Stromal cell of bone marrow (primary cell): ENCODE measurements at regions not wholly inside any gene's neighbourhood (a gene's known extent, or its start where the extent isn't known, plus 50 kb on each side); places are given as distances from the start of the nearest gene placed in this dataset.
"Not testable (repeated sequence)": the region's sequence is repeated elsewhere in the genome, so short reads cannot be mapped to it uniquely, and the experiment has no call there.

ENCODE experiments used
- DNase-seq: peaks from one replicate; pipeline ENCODE4 v3.0.0-alpha.2; 2012; ENCODE audit warnings: low read depth

DNA sequence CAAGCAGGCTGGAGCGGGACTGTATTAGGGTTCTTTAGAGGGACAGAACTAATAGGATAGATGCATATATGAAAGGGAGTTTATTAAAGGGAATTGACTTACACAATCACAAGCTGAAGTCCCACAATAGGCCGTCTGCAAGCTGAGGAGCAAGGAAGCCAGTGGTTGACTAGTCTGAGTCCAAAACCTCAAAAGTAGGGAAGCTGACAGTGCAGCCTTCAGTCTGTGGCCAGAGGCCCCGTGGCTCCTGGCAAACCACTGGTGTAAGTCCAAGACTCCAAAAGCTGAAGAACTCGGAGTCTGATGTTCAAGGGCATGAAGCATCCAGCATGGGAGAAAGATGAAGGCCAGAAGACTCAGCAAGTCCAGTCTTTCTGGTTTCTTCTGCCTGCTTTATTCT, 281.8 kb downstream of the QKI start:
- DNase-seq, result not testable (repeated sequence)

DNA sequence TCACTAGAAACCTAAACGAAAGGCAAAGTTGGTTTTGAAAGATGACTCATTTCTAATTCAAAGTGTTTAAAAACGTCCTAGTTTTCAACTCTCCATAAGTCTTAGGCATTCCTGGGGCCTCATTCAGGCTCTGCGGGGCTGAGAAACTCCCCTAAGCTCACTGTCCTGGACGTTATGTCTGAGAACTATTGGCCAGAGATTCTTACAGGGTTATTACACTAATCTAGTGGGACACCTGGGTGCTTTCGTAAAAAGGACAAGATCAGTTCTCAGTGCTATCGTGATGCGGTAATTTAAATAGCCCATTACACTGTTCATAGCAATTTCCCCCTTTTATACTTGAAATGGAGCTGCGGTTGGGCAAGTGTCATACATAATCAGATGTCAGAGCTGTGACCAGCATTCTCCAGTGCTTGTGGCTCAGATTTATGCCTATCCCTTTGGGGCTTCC, 280.9 kb downstream of the QKI start:
- DNase-seq, result no peak

DNA sequence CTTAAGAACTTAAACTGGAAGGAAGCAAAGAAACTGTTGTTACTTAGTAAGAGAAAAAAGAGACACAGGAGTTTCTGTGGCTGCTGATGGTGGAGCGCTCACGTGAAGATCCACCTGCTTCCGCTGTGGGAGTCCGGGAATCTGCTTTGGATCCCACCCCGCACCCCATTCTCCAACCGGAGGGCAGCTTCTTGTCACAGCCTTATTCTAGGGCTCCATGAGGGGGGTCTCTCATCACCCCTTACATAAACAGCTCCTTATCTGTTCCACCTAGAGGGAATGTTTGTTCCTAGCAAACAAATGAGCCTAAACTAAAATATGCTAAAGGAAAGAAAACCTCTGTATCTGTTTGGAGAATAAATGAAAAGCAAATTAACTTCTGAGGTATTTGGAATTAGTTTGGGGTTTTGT, 280.5 kb downstream of the QKI start:
- no peak for DNase-seq

DNA sequence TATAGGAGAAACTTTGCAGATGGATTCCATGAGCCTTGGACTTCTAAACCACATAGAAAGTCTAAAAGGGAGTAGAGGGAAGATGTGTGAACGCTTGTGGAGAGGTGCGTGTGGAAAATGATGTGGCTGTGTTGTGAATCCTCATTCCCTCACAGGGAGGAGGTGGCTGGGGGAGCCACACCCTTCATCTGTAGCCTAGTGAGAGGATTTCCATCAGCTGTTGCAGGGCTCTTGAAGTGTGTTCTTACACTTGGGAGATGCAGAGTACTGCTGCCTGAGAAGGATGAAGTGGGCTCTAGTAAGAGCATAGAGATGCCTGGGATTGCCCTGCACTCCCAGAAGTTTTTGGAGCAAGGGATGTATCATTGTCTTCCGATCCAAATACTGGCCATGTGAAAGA, 279.6 kb downstream of the QKI start:
- DNase-seq, result no peak

DNA sequence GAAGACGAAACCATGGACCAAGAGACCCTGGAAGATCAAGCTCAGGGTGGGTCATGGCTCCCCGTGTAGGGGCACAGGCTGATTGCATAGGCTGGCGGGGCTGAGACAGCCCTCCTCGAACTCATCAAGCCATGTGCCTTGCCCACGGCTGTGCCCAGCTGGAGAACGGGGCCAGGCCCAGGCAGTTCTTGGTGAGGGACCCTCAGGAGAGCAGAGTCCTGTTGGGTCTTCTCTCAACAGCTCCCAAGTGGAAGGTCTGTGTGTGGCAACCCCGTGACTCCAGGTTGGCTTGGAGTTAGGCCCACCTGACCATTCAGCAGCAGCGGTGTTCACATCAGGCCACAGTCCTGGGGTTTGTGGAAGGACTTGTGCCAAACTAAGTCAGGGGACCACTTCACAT, 276.5 kb downstream of the QKI start:
- DNase-seq, result no peak

DNA sequence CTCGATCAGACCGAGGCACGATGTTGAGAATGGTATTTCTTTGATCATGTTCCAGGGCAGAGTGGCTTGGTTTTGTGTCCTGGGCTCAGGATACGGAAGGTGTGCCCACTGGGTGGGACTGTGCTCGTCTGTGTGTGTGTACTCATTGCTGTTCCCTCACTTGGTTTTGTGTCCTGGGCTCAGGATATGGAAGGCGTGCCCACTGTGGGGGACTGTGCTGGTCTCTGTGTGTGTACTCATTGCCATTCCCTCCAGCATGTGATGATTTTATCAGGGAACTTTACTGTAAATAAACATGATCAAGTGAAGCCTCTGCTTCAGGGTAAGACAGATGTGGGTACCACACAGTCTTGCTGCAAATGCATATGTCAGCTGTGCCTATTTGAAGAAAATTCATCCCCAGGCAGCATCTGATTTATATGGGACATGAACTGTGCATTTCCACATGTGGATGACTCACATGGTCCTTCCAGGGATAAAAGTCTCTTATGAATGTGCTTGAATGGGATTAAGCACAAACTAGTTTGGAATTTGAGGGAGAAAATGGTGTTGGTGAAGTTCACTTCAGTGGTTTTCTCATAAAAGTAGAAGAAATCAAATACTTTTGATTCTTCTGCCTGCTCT, 274.3 kb downstream of the QKI start:
- no peak for DNase-seq

DNA sequence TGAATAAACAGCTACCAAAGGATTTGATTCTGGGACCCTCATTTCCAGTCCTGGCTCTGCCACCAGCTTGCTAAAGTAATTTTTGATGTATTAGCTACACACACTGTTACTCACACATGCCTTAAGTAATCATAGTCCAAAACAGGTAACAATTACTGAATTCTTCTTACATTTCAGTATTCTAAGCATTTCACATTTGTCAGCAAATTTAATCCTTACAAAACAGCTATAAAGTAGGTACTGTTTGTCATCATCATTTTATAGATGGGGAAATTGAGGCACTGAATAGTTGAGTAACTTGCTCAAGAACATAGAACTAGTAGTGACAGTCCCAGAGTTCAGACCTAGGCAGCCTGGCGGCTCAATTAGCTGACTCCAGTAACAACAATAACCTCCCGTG, 272.6 kb downstream of the QKI start:
- DNase-seq, result no peak

DNA sequence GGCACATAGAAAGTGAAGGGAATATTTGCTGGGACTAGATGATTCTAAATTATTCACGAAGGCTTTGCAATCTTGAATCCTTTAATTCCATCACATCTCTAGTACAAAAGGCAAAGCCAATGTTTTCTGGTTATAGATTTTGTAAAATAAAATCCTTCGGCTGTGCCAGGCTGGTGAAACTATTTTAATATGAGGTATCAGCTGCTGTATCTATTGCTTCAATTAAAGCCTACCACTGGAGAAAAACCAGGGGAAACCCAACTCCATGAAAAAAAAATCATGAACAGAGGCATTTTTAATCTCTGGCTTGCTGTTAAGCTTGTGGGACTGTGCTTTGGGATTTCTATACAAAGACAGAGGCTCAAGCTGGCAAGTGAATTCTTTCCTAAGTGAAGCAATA, 271.8 kb downstream of the QKI start:
- DNase-seq, result no peak

DNA sequence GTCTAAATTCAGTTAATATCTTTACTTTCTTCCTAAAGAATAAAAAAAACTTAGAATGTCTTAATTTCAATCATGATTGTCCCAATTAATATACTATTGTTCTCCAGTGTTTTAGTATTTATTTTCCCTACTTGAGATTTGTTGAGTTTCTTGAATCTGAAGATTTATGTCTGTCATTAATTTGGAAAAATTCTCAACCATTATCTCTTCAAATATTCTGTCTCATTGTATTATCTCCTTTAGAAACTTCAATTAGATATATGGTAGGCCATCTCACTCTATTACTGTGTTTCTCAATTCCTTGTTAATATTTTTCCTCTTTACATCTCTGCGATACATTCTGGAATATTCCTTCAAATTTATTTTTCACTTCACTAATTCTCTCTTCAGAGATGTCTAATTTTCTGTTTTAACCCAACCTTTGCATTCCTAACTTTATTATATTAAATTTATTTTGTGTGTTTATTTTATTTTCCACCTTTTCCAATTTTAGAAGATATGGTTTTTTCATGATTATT, 268.6 kb downstream of the QKI start:
- DNase-seq, result no peak

DNA sequence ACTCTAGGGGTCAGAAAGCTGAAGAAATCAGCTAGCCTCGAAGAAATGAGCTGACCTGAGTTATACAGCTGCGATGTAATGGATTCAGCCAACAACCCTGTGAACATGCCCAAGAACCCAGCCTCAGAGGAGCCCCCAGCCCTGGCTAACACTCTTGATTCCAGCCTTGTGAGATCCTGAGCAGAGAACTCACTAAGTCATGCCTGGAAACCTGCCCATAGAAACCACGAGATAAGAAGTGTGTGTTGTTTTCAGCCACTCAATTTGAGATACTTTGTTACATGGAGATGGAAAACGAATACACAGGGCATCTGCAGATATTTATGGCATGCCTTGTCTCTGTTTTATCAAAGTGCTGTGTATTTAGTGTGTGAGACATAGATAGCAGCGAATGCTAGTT, 265.2 kb downstream of the QKI start:
- DNase-seq, result no peak

DNA sequence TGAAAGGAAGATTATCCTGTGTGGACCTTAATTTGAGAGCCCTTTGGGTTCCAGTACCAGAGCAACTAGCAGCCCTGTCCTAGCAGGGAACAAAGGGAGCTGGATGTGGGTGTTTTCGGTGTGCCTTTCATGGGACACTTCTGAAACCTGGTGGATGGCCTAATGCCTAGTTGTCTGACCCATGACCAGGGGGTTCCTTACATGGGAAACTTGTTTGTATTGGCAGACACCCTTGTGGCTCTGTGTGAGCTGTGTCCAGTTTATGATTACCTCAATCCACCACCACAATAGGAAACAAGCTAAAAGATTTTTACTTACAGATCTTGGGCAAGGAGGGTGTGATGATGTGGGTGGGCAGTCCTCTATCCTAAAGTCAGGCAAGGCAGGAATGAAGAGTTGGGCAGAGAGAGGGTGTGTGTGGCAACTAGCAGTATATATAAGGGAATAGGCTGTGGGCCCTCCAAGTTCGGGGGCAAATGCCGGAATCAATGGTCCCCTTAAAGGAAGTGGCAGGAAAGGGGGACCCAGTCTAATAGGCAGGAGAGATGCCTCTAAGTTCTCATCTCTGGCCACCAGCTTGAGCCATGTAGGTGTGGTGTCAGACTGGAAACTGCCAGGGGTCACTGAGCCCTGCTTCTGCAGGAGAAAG, 264.6 kb downstream of the QKI start:
- DNase-seq, result no peak

DNA sequence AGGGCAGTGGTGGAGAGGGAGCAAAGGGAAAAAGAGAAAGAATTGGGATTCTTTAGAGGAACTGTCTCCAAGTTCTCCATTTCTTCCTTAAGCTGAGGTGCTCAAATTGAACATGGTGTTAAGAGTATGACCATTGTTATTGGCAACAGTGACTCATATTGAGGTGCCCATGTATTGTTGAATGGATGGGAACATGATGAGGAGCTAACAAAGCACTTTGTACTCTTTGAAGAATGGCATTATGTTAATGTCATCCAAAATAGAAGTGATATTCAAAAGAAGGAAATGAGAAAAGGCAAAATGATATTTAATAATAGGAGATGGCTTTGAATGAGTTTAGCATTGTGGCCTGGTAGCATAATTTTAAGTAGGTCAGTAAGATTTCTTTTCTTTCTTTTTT, 261.1 kb downstream of the QKI start:
- no peak for DNase-seq

DNA sequence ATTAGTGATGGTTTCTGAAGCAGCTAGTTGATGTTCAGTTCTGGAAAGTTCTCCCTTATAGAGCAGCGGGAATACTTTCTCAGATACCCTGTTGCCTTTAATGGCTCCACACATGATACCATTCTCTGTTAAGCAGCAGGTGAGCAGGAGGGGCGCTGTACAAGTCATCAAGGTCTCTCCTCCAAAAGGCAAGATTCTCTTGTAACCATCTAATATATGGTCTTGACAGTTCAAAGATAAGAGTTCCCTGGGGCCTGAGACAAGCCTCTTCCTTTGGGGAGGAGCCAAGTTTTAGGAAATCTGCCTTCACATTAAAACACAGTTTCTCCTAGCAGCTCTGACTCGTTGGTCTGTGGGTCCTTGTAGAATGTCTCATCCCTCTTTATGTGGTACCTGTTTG, 258.2 kb downstream of the QKI start:
- no peak for DNase-seq

DNA sequence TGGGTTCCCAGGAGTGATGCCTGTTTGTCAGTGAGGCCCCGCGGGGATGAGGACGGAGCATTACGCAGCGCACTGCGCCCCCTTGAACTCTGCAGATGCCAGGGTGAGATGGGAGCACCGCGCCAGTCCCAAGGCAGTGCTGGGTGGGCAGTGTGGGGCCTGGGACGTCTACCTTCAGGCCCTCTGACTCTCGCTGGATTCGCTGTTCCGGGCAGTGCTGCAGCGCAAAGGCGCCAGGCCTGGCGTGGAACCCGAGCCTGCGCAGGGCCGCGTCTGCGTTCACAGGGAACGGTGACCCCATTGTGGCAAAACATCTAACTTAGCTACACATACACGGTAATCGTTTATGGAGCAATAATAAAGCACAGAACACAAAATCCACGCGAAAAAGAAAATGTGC, 257.3 kb downstream of the QKI start:
- no peak for DNase-seq

DNA sequence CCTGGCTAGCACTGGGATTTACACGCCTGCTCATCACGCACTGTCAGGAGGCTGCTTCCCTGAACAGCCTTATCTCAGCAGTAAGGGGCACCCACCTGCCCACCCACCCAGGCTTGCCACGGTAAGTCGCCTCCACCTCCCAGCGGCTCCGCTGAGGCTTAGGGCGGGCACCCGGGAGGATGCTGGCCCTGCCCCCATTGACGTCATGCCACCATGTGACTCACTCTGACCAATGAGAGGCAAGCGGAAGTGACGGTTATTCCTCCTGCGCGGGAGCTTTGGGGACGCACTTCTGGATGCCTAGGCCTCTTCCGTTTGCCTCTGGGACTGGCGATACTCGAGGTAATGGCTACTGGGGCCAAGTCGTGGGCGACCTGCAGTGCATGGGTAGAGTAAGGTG, 256.8 kb downstream of the QKI start:
- DNase-seq, result no peak

DNA sequence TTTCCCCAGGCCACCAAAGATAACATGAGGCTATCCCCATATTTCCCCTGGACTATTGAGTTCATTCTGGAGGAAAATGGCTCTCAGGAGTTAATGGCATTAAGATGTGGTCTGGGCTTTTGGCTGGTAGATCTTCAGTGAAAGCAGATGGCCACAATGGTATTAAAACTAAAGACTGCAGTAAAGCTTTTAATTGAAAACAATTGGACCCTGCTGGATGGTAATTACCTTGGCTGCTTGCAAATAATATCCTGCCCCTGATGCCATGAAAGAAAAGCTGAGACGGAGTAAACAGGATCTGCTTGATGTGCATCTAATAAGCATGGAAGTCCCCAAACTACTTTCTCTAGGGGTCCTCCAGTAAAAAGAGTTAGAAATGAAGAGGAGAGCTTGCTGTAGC, 255.8 kb downstream of the QKI start:
- DNase-seq, result no peak

DNA sequence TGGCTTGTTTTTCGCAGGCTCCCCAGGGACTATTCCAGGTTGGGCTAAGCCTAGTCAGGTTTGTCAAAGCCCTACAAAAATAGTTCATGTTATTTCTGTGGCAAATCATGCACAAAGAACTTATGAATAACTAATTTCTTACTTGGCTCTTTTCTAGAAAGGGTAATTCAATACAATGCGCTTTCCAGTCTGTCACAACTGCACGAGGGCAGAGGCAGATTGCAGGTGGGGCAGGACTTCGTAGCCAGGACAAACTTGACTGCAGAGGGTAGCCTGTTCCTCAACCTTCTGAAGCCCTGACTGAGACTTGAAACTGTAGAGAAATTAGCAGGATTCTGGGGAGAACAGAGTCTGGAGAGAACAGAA, 253.5 kb downstream of the QKI start:
- no peak for DNase-seq

DNA sequence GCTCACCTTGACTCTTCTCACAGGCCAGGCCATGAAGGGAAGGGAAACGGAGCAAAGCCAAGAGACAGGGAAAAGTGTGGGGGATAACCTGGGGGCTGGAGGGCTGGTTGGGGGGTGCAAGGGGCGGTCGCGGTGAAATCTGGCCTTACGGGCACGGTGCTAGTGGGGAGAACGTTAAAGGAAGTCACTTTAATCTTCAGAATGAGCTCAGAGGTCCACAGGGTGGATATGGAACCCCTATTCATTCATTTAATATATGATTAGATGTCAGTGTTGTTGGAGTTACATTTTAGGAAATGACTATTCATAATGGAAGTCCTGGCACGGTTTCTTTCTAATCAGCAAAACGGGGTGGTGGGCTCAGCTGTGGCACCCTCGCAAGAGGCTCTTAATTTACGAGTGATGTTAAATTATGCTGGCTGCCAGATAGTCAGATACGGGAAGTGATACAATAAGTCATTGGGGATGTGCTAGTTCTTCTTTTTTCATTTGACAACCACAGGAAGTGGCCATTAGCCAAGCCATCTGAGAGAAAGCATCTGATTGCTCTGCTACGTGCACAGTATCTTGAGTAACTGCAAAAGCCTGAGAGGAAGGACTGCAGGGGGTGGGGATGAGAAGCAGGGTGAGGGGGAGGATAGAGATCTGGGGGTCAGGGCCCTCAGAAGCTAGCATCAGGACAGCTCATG, 253.0 kb downstream of the QKI start:
- peak; percentile 33 for DNase-seq

DNA sequence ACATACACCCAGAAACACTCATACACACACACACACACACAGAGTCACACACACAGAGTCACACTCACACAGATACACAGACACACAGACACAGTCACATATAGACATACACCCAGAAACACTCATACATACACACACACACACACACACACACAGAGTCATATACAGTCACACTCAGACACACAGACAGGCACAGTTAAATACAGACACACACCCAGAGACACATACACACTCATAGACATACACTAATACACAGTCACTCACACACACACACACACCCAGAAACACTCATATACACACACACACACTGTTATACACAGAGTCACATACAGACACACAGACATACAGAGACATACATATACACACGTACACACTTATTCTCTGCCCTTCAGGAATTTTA, 250.9 kb downstream of the QKI start:
- DNase-seq, result no peak

DNA sequence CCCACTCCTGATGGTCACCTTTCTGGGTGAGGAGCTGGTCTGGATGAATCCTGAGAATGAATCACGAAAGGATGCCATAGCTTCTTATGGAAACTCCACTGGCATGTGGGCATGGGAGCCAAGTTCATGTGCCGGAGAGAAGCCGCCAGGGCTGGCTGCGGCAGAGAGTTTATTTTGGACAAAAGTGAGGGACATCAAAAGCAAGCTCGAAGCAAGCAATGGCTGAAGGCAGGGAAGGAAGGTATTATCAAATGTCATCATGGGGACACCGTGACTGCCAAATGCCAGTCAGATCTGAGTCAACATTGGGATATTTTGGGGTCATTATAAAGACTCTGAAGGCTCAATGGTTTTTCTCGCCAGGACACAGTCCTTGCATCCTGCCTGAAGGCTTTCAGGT, 249.1 kb downstream of the QKI start:
- DNase-seq, result no peak

DNA sequence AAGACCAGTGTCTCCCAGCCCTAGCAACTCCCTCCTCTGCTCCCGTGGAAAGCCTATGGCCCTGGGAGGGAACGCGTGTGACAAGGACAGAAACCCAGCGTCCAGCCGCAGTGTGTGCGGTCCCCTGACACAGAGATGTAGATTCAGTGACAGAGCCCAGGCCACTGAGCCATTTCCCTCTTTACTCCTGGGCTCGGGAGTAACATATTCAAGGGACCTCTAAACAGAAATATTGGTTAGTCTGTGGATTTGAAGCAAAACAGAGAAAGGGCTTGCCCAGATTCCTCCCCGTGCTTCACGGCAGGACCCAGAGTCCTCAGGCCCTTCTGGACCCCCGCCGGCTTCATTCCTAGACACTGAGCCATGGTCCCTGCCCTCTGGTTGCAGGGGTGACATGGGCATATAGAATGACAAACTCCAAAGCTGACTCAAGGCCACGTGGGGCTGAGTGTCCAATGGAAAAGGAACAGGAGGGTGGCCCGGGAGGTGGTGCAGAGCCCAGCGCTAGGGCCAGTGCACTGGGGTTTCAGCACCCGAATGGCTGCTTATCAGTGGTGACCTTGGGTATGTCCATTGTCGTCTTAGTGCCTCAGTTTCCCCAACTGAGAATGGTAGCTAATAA, 248.2 kb downstream of the QKI start:
- DNase-seq, result no peak

DNA sequence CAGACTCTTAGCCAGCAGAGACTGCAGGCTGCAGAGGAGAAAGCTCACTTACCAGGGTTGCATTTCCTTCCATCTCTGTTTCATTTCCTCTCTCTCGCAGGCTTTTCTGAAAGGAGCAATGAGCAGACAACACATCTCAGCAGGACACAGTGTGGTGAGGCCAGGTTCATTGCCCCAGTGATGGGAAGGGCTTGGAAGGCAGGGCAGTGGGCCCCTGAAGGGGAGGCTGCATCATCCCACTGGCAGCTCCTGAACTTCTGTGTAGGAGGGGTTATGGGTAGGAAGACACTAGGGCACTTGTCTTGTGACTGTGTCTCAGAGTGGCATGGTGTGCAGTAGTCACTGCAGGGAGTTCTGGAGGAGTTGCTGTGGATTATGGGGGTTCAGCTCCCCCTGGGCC, 246.8 kb downstream of the QKI start:
- DNase-seq, result no peak

DNA sequence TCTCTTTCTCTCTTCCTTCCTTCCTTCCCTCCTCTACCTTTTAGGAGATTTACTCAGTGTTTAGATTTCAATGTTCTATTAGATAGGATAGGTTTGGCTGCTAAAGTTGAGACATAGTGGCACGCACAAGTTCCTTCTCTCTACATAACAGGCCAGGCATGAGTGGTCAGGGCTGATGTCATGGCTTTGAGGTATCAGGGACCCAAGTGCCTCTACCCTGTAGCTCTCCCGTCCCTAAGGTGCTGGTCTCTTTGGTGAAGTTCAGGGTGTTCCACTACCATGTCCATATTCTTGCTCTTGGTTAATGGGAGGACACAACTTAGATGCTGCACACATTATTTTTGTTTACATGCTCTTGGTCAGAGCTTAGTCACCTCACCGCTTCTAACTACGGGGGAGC, 245.3 kb downstream of the QKI start:
- no peak for DNase-seq
